ENCODE measurements at regions not wholly inside any gene's neighbourhood (a gene's known extent, or its start where the extent isn't known, plus 50 kb on each side); places are given as distances from the start of the nearest gene placed in this dataset.

GRCh38 chr7:130843703-130844102 lies 109.7 kb upstream of the KLF14 start:
- Histone ChIP-seq H3K36me3 (replicated peaks; ENCODE audit: insufficient read depth, low read length) (no peaks in the 10 kb centered on the region), H3K4me3 (ENCODE audit: low read length) (no peak overlapping the region), H3K9ac (ENCODE audit: low read length) (no peak overlapping the region), H3K4me2 (ENCODE audit: low read depth, low read length) (no peak overlapping the region), H3K79me2 (ENCODE audit: low read length) (no peaks in the 10 kb centered on the region), H3K9me2 (replicated peaks; ENCODE audit: insufficient read depth, low read length) (no peaks in the 10 kb centered on the region), H4K20me1 (ENCODE audit: insufficient read depth, low read length) (no peaks in the 10 kb centered on the region), H3K27me3 (replicated peaks; ENCODE audit: insufficient read depth, low read length) (no peaks in the 10 kb centered on the region), H2AFZ (ENCODE audit: low read length) (no peak overlapping the region), H3K9me3 (replicated peaks; ENCODE audit: insufficient read depth, low read length) (no peaks in the 10 kb centered on the region), H3K4me1 (ENCODE audit: low read length) (no peaks in the 10 kb centered on the region), H3F3A (ENCODE audit: insufficient read depth, low read length) (no peaks in the 10 kb centered on the region), H3K27ac (ENCODE audit: low read length) (no peak overlapping the region)
- no peak for DNase-seq
- TF ChIP-seq EZH2phosphoT487 (IDR thresholded peaks at IDR 0.05; ENCODE audit: low read length) (no peak), EZH2 (optimal IDR thresholded peaks at IDR 0.05; ENCODE audit: low read depth, low read length) (no peak), CTCF (IDR thresholded peaks at IDR 0.05; ENCODE audit: low read length) (no peak)

GRCh38 chr7:130844811-130845580 lies 111.0 kb upstream of the KLF14 start:
- Histone ChIP-seq H3K9me3 (replicated peaks; ENCODE audit: insufficient read depth, low read length) (no peaks in the 10 kb centered on the region), H3K27ac (ENCODE audit: low read length) (no peak overlapping the region), H2AFZ (ENCODE audit: low read length) (no peak overlapping the region), H3K4me3 (ENCODE audit: low read length) (no peak overlapping the region), H3K4me1 (ENCODE audit: low read length) (no peaks in the 10 kb centered on the region), H3K36me3 (replicated peaks; ENCODE audit: insufficient read depth, low read length) (no peaks in the 10 kb centered on the region), H3K9ac (ENCODE audit: low read length) (no peak overlapping the region), H3K4me2 (ENCODE audit: low read depth, low read length) (no peak overlapping the region), H4K20me1 (ENCODE audit: insufficient read depth, low read length) (no peaks in the 10 kb centered on the region), H3K79me2 (ENCODE audit: low read length) (no peaks in the 10 kb centered on the region), H3F3A (ENCODE audit: insufficient read depth, low read length) (no peaks in the 10 kb centered on the region), H3K9me2 (replicated peaks; ENCODE audit: insufficient read depth, low read length) (no peaks in the 10 kb centered on the region), H3K27me3 (replicated peaks; ENCODE audit: insufficient read depth, low read length) (no peaks in the 10 kb centered on the region)
- TF ChIP-seq EZH2phosphoT487 (IDR thresholded peaks at IDR 0.05; ENCODE audit: low read length) (no peak), EZH2 (optimal IDR thresholded peaks at IDR 0.05; ENCODE audit: low read depth, low read length) (no peak), CTCF (IDR thresholded peaks at IDR 0.05; ENCODE audit: low read length) (no peak)
- no peak for DNase-seq

GRCh38 chr7:130845581-130846085 lies 111.6 kb upstream of the KLF14 start:
- Histone ChIP-seq H4K20me1 (ENCODE audit: insufficient read depth, low read length) (no peaks in the 10 kb centered on the region), H3K9ac (ENCODE audit: low read length) (no peak overlapping the region), H3K4me2 (ENCODE audit: low read depth, low read length) (no peak overlapping the region), H3K27ac (ENCODE audit: low read length) (no peak overlapping the region), H3K79me2 (ENCODE audit: low read length) (no peaks in the 10 kb centered on the region), H2AFZ (ENCODE audit: low read length) (no peak overlapping the region), H3K27me3 (replicated peaks; ENCODE audit: insufficient read depth, low read length) (no peaks in the 10 kb centered on the region), H3K4me3 (ENCODE audit: low read length) (no peak overlapping the region), H3K36me3 (replicated peaks; ENCODE audit: insufficient read depth, low read length) (no peaks in the 10 kb centered on the region), H3K4me1 (ENCODE audit: low read length) (no peaks in the 10 kb centered on the region), H3K9me3 (replicated peaks; ENCODE audit: insufficient read depth, low read length) (no peaks in the 10 kb centered on the region), H3K9me2 (replicated peaks; ENCODE audit: insufficient read depth, low read length) (no peaks in the 10 kb centered on the region), H3F3A (ENCODE audit: insufficient read depth, low read length) (no peaks in the 10 kb centered on the region)
- TF ChIP-seq EZH2phosphoT487 (IDR thresholded peaks at IDR 0.05; ENCODE audit: low read length) (no peak), CTCF (IDR thresholded peaks at IDR 0.05; ENCODE audit: low read length) (no peak), EZH2 (optimal IDR thresholded peaks at IDR 0.05; ENCODE audit: low read depth, low read length) (no peak)
- no peak for DNase-seq
